ENCODE measurements at regions not wholly inside any gene's neighbourhood (a gene's known extent, or its start where the extent isn't known, plus 50 kb on each side); places are given as distances from the start of the nearest gene placed in this dataset.
"Not testable (repeated sequence)": the region's sequence is repeated elsewhere in the genome, so short reads cannot be mapped to it uniquely, and the experiment has no call there.

DNA sequence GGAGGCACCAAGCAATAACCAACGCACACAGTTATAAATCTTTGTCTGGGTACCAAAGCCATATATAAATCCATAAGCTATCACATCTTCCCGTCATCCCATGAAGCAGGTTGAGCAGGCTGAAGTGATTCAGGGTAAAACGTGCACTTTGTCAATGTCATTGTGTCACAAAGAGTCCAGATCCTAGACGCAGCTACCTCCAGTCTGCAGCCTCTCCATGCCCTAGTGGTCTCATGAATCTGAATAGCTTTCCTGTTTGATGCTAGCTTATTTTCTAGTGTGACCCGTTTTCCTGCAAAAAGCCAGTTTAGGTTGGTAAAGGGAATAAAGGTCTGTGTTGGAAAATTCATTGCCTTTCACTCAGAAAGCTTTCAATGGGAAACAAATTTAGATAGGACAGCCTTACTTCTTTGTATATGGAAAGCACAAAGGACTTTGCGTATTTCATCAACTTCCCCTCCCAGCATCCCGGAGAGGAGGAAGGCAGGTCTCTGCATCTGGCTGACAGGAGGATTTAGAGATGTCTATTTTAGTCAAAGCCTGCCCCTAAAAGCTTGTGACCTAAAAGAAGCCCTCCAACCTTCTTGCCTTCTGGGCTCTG, 222.3 kb upstream of the ARL4C start:
- no peak for DNase-seq

DNA sequence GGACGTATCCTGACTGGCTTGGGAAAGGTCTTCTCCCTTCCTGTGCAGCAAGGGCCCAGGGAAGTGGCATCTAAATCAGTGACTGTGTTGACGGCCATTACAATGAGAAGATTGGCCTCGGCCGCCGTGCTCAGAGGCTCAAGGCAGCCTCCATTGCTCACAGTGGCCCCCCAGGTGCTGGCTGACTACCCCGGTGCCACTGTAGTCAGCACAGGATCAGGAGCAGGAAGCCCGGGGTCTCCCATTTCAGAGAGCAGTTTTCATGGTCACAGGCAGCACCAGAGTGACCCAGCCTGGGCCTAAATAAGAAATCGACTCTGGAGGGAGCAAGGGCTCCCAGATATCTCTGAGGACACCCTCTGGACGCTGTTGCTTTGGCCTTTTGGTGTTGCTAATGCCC, 219.4 kb upstream of the ARL4C start:
- DNase-seq = no peak

DNA sequence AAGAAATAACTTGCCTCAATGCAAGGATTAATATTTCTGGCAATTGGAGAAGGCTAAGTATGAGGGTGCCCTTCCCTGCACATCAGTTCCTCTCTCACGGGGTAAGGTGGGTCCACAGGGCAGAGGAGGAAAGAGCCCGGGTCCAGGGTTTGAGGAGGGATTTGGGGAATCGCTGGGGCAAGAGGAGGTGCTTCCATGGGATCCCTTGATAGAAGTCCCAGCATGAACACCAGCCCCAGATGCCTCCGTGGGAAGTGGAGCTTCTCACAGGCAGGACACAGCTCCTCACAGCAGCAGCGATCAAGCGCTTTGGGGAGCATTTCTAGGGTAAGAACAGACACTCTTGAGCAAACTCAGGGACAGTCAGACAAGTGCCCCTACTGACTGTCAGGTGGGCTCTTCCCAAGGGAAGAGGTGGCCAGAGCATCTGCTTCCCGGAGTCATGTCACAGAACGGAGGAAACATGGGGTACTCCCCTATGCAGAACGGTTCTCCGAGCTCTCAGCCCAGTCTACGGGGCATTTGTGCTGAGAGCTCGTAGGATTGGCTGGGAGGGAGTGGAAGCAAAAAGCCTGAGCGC, 218.9 kb upstream of the ARL4C start:
- DNase-seq = no peak

DNA sequence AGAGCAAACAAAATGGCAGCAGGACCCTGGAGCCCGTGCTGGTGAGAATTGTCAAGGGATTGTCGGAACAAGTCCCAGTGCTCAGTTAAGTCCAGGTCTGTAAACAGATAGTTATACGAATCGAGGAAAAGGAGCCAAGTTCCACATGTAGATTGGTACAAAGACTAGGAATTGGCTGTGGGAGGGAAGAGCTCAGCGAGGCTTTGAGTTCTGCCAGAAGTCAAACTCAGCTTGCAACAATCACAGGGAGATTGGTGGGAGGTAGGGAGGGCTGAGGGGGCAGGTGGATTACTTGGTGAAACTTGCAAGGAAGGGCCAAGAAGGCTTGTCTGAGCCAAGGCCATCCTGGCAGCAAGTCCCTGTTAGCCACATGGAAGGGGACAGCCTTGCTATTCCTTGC, 217.8 kb upstream of the ARL4C start:
- no peak for DNase-seq

DNA sequence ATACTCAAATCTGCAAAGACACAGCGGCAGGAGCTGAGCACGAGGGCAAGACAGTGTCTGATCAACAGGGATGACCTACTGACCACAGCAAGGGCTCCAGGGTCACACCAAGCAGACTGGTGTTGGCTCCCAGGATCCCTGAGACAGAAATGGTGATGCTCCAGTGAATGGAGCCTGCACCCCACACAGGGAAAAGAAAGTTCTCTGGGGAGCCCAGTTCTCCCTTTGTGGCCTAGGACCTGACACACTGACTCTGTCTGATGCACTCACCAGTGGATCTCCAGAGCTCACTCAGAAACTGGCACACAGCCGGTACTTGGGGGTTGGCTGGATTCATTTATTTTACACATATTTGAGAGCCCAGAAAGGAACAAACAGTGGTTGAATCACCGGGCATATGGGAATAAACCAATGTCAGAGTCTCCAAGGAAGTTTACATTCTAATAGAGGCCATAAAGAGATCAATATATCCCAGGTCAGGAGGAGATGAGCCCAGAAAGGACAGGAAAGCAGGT, 215.6 kb upstream of the ARL4C start:
- DNase-seq = no peak

DNA sequence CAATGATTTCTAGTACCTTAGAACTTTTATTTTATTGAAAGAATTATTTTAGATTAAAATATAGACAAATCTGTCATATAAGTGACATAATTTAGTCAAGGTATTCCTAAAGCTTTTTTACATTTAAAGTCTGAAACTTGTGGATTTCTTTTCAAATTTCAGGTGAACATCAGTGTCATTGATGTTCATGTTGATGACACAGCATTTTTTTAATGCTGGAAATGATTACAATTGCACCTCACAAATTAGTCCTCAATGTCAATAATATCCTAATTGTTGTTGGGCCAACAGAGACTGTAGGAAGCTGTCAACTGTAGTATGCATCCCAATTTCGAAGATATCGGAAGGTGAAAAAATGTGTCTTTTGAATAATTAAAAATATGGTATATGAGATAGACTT, 214.4 kb upstream of the ARL4C start:
- DNase-seq = no peak

DNA sequence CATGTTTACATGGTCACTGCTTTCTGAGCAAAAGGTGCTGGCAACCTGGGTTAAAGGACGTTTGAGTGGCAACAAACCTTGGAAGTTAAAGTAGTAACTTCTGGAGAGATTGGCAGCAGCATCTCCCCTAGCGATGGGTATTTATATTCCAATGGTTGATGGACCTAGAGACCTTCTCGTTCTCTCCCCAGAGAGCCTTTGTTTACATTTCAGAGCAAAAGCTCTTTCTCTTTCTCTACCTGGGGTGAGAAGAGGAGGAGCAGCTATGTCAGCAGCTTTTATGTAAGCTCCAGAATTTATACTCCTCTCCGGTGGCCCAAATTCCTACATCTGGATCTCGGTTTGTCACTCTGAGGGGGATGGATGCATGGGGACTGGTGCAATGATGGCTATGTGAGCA, 213.7 kb upstream of the ARL4C start:
- DNase-seq = no peak

DNA sequence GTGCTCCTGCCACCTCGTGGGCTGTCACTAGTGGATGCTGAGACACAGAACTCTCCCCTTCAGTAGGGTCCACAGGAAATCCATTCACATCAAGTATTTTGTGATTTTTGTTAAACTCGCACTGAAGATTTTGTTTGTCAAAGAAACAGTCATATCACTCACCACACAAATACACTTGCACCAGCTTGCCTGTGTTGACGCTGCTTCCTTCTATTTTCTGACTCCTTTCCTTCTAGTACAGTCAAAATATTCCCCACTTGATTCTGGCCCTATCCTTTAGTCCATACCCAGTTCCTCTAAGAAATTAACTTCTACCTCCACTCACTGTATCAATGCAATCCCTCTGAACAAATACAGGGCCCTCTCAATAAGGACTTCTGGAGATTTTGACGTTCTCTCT, 213.2 kb upstream of the ARL4C start:
- DNase-seq = no peak

DNA sequence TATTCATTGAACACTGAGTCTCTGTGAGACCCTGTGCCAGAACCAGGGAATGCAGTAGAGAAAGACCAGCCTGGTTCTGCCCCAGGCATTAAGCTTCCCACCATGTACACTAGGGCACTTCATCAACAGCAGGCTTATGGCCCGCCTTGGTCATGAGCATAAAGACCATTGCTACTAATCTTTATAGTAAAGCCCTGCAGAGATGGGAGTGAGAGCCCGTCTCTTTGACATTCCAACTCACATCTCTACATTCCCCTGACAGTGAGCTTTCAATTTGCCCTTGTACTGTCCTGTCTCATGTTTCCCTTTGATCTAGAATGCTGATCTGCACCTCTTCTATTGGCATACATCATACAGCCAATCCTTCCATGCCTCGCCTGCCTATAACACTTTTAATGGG, 211.8 kb upstream of the ARL4C start:
- no peak for DNase-seq

DNA sequence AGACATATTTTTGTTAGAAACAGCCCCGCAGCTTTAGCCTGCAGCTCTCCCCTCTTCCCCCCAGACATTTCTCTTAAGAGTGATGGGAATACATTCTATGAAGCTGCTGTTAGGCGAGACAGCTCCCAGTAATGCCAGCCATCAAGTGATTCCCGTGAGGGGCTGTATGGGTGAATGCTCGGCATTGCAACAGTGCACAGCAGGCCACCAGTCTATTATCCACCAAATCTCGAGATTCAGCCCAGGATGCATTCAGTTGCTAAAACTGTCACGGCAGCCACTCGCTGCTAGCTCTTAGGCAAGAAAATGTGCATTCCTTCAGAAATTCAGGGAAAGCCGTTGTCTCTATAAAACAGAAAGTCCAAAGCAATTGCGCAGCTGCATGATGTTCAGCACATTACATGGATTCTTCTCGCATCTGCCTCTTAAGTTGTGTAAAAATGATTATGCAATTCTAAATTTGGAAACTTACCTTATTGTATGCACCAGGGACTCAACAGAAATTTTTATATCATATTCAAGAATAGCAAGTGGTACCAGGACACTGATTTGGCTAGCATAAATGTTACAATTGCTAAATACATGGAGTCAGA, 211.3 kb upstream of the ARL4C start:
- DNase-seq = no peak

DNA sequence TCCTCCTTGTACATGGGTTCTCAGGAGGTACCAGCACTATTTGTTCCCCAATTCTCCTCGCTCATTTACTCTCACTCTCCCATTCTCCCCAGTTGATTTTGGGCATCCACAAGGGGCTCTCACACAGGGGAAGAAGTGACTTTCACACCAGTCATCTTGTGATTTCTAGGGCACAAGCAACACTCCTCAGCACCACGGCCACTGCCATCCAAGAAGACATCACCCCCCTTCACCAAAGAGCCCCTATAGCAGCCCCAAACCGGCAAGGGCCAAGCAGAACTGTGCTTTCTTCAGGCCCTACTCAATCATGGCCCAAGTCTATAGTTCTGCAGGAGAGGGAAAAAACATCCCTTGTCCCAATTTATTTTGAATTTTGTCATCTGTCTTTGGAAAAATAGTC, 209.2 kb upstream of the ARL4C start:
- no peak for DNase-seq

DNA sequence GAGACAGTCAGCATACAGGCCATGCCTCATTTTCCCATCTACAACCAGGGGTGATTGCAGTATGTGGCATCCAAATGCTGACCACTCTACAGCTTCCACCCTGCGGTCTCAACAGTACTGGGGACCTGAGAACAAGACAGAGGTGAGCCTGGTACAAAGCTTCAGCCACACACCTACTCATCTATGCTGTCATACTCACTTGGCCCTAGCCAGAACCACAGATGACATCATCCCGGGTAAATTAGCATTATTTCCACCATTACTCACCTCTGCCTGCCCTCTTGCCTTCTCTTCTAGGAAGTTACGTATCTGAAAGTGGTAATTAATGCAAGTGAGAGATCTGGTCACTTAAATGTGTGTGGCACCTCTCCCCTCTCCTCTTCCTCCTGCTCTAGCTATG, 208.2 kb upstream of the ARL4C start:
- peak; percentile 37 for DNase-seq

DNA sequence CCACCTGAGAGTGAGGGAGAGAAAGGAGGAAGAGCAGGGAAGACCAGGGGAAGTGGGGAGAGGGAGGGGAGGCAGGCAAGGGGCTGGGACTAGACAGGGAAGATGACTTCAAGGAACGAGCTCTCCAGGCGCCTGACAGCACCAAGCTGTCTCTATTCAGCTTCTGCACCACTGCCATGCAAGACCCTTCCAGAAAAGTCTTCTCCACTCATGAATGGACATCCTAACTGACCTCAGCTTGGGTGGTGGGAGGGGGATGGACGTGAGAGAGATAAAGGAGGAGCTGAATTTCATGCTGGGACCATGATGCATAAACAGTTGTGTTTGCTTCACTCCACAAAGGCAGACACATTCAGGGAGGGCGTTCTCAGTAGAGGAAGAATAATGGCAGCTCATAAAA, 206.4 kb upstream of the ARL4C start:
- no peak for DNase-seq

DNA sequence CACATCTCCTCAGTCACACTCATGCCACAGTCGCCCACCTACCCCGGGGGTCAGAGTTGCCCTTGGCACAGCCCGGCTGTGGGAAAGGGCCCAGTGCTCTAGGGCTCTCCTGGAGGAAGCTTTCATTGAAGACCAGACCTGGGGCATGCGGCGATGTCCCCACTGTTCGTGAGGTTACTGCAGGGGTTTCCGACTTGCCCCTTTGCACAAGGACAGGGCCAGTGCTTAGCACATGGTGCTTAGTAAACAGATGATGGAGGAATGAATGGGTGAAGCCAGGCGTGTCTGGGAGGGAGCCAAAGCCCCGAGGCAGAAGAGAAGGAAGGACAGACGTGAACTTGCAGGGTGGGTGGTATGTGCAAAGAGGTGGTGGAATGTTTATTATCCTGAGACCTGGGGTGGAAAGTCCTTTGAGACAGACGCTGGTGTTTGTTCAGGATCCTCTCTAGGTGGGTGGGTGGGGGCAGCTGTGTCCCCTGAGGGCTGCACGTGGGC, 205.9 kb upstream of the ARL4C start:
- DNase-seq = no peak

DNA sequence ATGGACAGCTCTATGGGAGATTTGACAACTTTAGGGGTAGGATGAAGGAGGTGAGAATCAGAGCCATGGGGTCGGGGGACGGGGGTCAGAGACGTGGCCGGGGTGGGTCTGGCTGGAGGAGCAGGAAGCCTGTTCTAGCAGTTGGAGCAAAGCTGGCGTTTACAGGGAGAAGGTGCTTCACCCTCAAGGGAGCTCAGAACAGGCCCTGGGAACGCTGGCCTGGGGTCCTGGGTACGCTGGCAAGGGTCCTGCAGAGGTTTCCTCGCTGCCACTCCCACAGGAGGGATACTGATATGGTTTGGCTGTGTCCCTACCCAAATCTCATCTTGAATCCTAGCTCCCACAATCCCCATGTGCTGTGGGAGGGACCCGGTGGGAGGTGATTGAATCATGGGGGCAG, 205.0 kb upstream of the ARL4C start:
- DNase-seq = no peak

DNA sequence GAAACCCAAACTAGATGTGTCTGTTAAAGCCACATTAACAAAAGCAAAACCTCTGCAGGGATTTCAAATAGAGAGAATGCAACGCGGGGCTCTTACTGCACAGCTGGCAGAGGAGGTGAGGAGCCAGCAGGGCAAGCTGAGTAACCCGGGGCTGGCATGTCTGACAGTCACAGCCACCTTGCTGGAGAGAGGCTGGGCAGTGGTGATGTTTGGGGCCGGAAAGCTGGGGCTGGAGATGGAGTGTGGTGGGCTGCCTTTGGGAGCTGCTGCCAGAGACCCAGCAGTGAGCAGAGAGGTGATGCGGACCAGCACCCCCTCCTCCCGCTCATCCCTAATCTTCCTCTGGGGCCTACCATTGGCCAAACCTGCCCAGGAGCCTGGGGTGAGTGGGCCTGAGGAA, 204.5 kb upstream of the ARL4C start:
- no peak for DNase-seq

DNA sequence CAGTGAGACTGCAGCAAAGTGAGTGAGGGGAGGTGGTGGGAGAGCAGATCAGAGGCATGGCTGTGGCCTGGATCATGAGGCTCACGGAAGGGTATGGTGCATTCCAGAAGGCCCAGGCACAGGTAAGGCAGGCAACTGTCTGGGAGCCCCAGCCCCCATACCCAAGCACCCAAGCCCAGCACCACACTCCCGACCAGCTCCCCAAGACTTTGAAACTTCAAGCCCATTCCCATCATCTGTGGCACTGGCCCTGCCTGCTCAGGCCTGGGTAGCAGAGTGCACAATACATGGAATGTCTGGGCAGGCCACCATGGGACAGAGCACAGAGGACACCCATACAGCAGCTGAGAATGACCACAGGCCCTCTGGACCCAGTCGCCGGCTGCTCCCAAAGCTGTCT, 202.6 kb upstream of the ARL4C start:
- DNase-seq = no peak

DNA sequence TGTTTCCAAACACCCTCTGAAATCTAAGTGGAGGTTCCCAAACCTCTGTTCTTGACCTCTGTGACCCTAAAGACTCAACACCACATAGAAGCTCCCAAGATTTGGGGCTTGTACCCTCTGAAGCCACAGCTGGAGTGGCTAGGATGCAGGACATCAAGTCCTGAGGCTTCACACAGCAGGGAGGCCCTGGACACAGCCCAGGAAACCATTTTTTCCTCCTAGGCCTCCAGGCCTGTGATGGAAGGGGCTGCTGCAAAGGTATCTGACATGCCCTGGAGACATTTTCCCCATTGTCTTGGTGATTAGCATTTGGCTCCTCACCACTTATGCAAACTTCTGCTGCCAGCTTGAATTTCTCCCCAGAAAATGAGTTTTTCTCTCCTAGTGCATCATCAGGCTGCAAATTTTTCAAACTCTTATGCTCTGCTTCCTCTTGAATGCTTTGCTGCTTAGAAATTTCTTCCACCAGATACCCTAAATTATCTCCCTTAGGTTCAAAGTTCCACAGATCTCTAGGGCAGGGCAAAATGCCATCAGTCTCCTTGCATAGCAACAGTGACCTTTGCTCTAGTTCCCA, 200.5 kb upstream of the ARL4C start:
- not testable (repeated sequence) for DNase-seq

DNA sequence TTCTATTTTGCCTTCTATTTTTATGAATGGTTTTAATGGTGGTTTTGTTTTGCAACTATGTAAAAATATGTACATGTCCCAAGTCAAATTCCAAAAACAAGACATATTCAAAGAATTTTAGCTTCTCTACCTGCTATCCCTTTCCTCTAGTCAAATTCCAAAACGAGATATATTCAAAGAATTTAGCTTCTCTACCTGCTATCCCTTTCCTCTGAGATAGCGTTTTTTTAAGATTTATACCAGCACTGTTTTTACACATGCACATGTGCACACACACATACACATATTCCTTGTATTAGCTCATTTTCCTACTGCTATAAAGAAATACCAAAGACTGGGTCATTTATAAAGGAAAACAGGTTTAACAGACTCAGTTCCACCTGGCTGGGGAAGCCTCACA, 199.1 kb upstream of the ARL4C start:
- DNase-seq = no peak

DNA sequence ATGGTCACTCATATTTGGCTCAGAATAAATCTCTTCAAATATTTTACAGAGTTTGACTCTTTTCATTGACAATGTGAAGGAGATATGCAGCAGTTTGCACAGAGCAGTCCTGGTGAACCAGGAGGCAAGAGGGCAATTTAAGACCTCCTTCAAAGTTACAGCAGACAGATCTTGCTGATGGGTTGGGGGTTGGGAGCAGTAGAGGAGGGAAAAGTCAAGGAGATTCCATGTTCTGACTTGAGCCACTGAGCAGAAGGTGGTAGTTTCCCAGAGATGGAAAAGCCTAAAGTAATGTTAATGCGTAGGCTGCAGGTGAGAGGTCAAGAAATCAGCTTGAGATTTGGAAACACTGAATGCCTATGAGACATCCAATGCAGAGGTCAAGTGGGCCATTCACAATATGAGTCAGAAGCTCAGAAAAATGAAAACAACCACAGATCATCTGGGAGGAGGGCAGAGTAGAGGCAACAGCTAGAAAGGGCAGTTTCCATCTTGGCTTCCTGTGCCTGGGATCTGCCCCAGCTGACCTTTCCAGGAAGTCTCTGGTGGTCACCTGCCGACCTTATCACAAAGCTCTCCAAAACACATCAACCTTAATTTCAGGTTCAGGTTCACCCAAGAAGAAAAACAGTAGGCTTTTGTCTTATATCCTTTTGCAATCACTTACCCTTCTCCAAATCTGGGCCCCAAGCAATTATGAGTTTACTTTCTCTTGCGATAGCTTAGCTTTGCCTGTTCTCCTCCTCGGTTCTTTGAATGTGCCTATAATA, 197.5 kb upstream of the ARL4C start:
- peak; percentile 57 for DNase-seq

DNA sequence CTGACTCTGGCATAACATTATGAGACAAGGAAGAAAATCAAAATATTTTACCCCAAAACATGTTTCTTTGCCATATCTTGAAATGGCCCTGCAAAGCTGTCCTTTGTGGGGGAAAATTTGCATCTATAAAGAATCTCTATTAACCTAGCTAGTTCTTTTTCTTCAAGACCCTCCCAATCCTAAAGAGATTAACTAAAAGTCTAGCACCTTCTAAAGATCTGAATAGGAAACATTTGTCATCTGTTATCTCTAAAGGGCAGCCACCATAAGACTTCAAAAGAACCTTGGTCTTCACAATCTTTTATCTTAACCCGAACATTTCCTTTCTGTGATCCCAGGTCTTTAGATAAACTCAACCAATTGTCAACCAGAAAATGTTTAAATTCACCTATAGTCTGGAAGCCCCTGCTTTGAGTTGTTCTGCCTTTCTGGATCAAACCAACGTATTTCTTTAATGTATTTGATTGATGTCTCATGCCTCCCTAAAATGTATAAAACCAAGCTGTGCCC, 196.9 kb upstream of the ARL4C start:
- not testable (repeated sequence) for DNase-seq

DNA sequence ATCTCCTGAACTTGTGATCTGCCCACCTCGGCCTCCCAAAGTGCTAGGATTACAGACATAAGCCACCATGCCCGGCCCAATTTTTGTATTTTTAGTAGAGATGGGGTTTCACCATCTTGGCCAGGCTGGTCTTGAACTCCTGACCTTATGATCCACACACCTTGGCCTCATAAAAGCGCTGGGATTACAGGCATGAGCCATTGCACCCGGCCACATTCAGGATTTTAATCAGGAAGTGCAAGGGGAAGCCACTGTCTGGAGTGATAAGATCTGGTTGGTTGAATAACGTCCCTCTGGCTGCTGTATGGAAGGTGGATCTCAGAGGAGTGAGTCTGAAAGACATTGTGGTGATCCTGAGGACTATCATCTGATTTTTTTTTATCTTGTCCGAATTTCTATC, 196.3 kb upstream of the ARL4C start:
- not testable (repeated sequence) for DNase-seq

Measured in fibroblast of skin of back (primary cell).